Cardiac fibroblast (primary cell): ENCODE measurements at regions not wholly inside any gene's neighbourhood (a gene's known extent, or its start where the extent isn't known, plus 50 kb on each side); places are given as distances from the start of the nearest gene placed in this dataset.

Experiments used
- DNase-seq, 2 donors: peaks; one replicate each; pipeline versions ENCODE4 v3.0.0 to v3.0.0-alpha.2; 2010; ENCODE audit warnings: low read depth in 2 of 2
- H3K4me3 ChIP-seq, 2 donors: replicated peaks in 1 of 2; 1 replicate in 1 of 2; 2 replicates in 1 of 2; pipeline ENCODE4 v1.5.1; 2011; ENCODE audit warnings: low read depth in 2 of 2, low read length in 2 of 2, mild to moderate bottlenecking in 2 of 2, moderate library complexity in 1 of 2
- CTCF ChIP-seq: IDR thresholded peaks from one replicate; pipeline ENCODE4 v1.5.1; 2011; ENCODE audit warnings: low read depth, mild to moderate bottlenecking, low read length, inconsistent platforms

GRCh38 chr5:27797220-27797619 is 758.8 kb upstream of the CDH9 start:
- no peak for TF ChIP-seq CTCF
- H3K4me3 ChIP-seq = no peak overlapping the region
- DNase-seq = no peak

- DNase-seq = no peak
- H3K4me3 ChIP-seq = no peak overlapping the region
- no peak for TF ChIP-seq CTCF
These were observed 749.8 kb upstream of the CDH9 start for GRCh38 chr5:27788184-27788583.

DNA sequence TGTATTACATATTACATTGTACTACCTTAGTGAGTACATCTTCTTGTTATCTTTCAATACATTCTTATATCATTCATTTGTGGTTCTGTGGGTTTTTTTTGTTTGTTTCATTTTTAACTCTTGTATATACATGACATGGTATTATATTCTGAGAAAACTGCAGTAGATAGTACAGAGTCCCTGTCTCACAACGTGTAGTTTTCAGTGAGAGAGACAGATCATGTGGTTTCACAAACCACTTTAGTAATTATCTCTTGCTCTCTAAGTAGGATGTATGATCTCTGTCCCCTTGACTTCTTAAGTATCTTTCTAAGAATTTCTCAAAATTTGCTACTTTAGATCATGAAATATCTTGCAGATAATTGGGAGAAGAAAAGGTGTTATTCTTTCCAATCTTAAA is 745.9 kb upstream of the CDH9 start:
- TF ChIP-seq CTCF = no peak
- no peak overlapping the region for H3K4me3 ChIP-seq
- no peak for DNase-seq

DNA sequence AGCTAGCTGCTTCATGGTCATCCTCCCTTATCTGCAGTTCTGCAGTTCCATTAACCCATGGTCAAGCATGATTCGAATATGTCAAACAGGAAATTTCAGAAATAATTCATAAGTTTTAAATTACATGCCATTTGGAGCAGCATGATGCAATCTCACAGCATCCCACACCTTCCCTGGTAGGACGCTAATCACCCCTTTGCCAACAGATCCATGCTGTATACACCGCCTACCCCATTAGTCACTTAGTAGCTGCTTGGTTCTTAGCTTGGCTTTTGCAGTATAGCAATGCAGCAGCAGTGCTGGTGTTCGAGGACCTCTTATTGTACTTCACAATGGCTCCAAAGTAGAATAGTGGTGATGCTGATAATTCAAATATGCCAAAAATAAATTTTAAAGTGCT is 739.7 kb upstream of the CDH9 start:
- no peak for TF ChIP-seq CTCF

DNA sequence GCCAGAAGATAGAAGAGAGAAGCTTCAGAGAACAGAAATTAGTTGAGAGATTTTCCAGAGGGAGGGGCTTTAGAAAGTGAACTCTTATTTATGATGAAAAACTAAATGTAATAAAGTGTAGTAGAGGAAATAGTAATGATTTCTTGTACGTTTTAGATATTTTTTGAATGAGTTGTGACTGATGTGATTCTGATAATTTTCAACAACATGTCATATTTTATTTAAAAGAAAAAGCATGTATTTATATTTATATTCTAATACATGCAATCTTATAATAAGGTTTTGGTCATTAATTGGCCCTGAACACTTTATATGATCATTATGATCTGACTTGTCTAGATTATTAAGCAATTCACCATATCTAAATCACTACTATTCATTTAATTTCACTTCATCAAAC is 735.2 kb upstream of the CDH9 start:
- DNase-seq = no peak
- no peak overlapping the region for H3K4me3 ChIP-seq
- no peak for TF ChIP-seq CTCF

More for the DNA sequence above, 739.7 kb upstream of the CDH9 start:
- no peak for DNase-seq
- H3K4me3 ChIP-seq = no peak overlapping the region

GRCh38 chr5:27773166-27773565 is 734.8 kb upstream of the CDH9 start:
- H3K4me3 ChIP-seq = no peak overlapping the region
- TF ChIP-seq CTCF = no peak
- DNase-seq = no peak

DNA sequence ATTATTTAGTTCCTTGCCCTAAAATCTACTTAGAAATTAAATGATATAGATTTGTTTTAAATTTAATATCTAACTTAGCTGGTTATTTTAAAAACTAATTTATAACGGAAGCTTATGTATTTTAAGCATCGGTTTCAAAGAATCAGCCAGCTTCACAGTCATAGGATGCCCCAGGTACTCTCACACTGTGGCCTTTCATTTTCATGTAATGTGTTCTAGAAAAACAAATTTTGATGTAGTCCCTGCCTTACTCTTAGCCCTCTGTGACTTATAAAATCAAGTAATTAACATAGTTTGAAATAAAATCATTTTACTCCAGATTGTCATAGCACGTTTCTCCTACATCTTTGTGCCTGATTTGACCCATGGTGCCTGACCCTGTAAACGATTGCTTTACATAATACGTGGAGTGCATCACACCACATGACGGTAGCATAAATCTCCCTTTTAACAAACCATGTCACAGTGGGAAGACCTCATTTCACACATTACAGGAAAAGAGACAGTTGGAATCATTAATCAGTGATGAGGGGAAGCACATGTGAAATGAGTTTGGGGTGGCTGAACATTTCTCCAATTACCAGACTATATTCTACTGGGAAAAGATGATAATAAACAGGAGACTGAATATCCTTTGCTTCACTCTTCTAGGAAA is 731.5 kb upstream of the CDH9 start:
- TF ChIP-seq CTCF = no peak
- no peak for DNase-seq
- H3K4me3 ChIP-seq = no peak overlapping the region
